ENCODE measurements at regions not wholly inside any gene's neighbourhood (a gene's known extent, or its start where the extent isn't known, plus 50 kb on each side); places are given as distances from the start of the nearest gene placed in this dataset.
"Not testable (repeated sequence)": the region's sequence is repeated elsewhere in the genome, so short reads cannot be mapped to it uniquely, and the experiment has no call there.

DNA sequence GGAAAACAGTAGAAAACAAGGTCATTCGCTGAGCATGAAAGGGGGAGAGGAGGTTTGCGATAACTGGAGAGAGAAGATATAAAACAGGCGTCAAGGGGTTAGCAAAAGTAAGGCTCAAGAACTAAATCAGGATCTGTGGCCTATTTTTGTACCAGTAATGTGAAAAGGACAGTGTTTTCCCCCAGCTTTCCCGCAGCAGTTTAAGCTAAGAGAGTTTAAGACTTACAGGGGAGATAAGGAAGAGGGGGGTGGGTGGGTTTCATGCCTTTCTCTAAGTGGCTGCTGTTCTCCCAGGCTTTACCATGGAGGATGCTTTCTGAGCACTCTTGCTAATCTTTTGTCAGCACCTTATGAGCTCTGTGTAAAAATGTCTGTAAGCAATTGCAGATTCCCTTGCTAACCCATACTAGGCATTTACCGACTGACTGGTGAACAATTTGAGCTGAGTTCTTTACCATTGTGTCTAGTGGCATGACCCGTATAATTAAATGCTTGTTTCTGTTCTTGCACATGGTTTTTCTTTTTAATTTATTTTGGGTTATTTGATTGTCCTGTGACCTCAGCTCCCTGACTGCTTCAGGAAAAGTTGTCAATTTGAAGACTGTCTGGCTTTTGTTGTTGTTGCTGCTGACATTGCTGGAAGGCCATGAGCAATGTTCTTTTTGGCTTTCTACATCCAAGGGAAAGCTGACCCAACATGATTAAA lies 144.0 kb downstream of the KBTBD2 start:
- TF ChIP-seq PATZ1 (CRISPR knock-in tag; IDR thresholded peaks at IDR 0.05; ENCODE audit: borderline replicate concordance); ARNTL (CRISPR knock-in tag; IDR thresholded peaks at IDR 0.05; ENCODE audit: borderline replicate concordance, low read depth); ZNF565 (CRISPR knock-in tag; conservative IDR thresholded peaks at IDR 0.05; ENCODE audit: low read depth); ZNF8 (CRISPR knock-in tag; IDR thresholded peaks at IDR 0.05); CSDC2 (CRISPR knock-in tag; IDR thresholded peaks at IDR 0.05); RARB (CRISPR knock-in tag; IDR thresholded peaks at IDR 0.05); ZFP3 (CRISPR knock-in tag; IDR thresholded peaks at IDR 0.05); ZNF70 (CRISPR knock-in tag; IDR thresholded peaks at IDR 0.05); SNAI2 (CRISPR knock-in tag; IDR thresholded peaks at IDR 0.05): not testable (repeated sequence)
- TF ChIP-seq, protein P1, sequence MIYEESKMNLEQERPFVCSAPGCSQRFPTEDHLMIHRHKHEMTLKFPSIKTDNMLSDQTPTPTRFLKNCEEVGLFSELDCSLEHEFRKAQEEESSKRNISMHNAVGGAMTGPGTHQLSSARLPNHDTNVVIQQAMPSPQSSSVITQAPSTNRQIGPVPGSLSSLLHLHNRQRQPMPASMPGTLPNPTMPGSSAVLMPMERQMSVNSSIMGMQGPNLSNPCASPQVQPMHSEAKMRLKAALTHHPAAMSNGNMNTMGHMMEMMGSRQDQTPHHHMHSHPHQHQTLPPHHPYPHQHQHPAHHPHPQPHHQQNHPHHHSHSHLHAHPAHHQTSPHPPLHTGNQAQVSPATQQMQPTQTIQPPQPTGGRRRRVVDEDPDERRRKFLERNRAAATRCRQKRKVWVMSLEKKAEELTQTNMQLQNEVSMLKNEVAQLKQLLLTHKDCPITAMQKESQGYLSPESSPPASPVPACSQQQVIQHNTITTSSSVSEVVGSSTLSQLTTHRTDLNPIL (CRISPR knock-in tag; IDR thresholded peaks at IDR 0.05; ENCODE audit: low read depth): not testable (repeated sequence)
